Stomach (tissue), 4 donors: ENCODE measurements at regions not wholly inside any gene's neighbourhood (a gene's known extent, or its start where the extent isn't known, plus 50 kb on each side); places are given as distances from the start of the nearest gene placed in this dataset.

Experiments used
- POLR2A ChIP-seq, 4 donors: fragments of 450-650 bp; IDR thresholded peaks; one replicate each; pipeline ENCODE4 v1.6.1; 2016; ENCODE audit warnings: antibody characterized with exemption in 4 of 4, control low read depth in 2 of 4, mild to moderate bottlenecking in 1 of 4, moderate library complexity in 1 of 4
- TF ChIP-seq, protein P1 (sequence below), 7 experiments: fragments of 450-650 bp in 4 of 7; fragments of 200-600 bp in 3 of 7; sonication (generic) in 3 of 7; IDR thresholded peaks; one replicate each; pipeline ENCODE4 v1.5.1; 2016 to 2019; ENCODE audit warnings: antibody characterized with exemption in 7 of 7, control low read depth in 2 of 7, mild to moderate bottlenecking in 1 of 7

DNA sequence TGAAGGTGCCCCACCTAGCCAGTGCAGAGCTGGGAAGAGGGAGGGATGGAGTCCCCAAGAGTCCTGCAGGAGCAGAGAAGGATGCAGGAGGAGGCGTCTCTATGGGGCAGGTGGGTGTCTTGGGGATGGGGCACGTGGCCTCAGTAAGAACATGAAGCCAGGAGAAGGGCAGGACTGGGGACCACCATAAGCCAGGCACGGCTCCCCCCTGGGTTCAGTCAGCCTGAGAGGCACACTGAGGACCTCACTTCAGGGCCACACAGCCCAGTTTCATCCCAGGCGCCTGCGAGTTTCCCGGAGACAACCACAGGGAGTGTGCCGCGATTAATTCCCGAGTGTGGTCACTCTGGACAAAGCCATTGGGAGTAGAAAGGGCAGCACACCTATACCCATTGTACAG lies 120.3 kb downstream of the GYPC start:
- TF ChIP-seq POLR2A (IDR thresholded peaks at IDR 0.05), result no peak
- TF ChIP-seq, protein P1, sequence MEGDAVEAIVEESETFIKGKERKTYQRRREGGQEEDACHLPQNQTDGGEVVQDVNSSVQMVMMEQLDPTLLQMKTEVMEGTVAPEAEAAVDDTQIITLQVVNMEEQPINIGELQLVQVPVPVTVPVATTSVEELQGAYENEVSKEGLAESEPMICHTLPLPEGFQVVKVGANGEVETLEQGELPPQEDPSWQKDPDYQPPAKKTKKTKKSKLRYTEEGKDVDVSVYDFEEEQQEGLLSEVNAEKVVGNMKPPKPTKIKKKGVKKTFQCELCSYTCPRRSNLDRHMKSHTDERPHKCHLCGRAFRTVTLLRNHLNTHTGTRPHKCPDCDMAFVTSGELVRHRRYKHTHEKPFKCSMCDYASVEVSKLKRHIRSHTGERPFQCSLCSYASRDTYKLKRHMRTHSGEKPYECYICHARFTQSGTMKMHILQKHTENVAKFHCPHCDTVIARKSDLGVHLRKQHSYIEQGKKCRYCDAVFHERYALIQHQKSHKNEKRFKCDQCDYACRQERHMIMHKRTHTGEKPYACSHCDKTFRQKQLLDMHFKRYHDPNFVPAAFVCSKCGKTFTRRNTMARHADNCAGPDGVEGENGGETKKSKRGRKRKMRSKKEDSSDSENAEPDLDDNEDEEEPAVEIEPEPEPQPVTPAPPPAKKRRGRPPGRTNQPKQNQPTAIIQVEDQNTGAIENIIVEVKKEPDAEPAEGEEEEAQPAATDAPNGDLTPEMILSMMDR (IDR thresholded peaks at IDR 0.05), result no peak
